PC-3 (cell line): ENCODE measurements at regions not wholly inside any gene's neighbourhood (a gene's known extent, or its start where the extent isn't known, plus 50 kb on each side); places are given as distances from the start of the nearest gene placed in this dataset.

Source experiments
- ATAC-seq: fragments of 200-7000 bp; cut with Tn5 transposase; 2 replicates; pipeline ENCODE4 v1.9.1; 2020; ENCODE audit warnings: mild to moderate bottlenecking, moderate library complexity
- BruUV-seq: library from RNA; stranded (reverse); fragments of 400-500 nt; replicated peaks from 2 replicates; lab custom pipeline; 2021; lab: Mats Ljungman, UMichigan
- CTCF ChIA-PET: fragments of 300-600 bp; sonication (Branson Sonifier 250); formaldehyde crosslinking; loops from one replicate; lab custom pipeline; 2022; ENCODE audit warnings: antibody characterized with exemption; lab: Charles Lee
- POLR2A ChIA-PET: fragments of 300-600 bp; sonication (Branson Sonifier 250); formaldehyde crosslinking; loops from one replicate; lab custom pipeline; 2022; ENCODE audit warnings: antibody characterized with exemption; ENCODE audit not compliant: unreplicated experiment; lab: Charles Lee
- DNase-seq: peaks from one replicate; pipeline ENCODE4 v3.0.0-alpha.2; 2015
- H2AFZ ChIP-seq: fragments of 300-600 bp; sonication (generic); 2 replicates; pipeline ENCODE4 v1.6.0; 2016; ENCODE audit warnings: antibody characterized with exemption, low read length
- H3F3A ChIP-seq: fragments of 300-600 bp; sonication (generic); one replicate; pipeline ENCODE4 v1.6.0; 2017; ENCODE audit warnings: antibody characterized with exemption, low read length, control low read depth, mild to moderate bottlenecking; ENCODE audit not compliant: unreplicated experiment
- H3K27ac ChIP-seq: fragments of 300-600 bp; sonication (generic); 2 replicates; pipeline ENCODE4 v1.5.1; 2016; ENCODE audit warnings: mild to moderate bottlenecking, low read length
- H3K27me3 ChIP-seq: fragments of 300-600 bp; sonication (generic); 2 replicates; pipeline ENCODE4 v1.6.1; 2016; ENCODE audit warnings: low read length, mixed read lengths
- H3K36me3 ChIP-seq: fragments of 300-600 bp; sonication (generic); 2 replicates; pipeline ENCODE4 v1.6.1; 2016; ENCODE audit warnings: low read depth, mixed run types, low read length, mixed read lengths
- H3K4me1 ChIP-seq: fragments of 300-600 bp; sonication (generic); 2 replicates; pipeline ENCODE4 v1.5.1; 2016; ENCODE audit warnings: low read length; ENCODE audit not compliant: insufficient read depth
- H3K4me2 ChIP-seq: fragments of 300-600 bp; sonication (generic); 2 replicates; pipeline ENCODE4 v1.6.0; 2016; ENCODE audit warnings: low read length
- H3K4me3 ChIP-seq: fragments of 300-600 bp; sonication (generic); 2 replicates; pipeline ENCODE4 v1.5.1; 2016; ENCODE audit warnings: mild to moderate bottlenecking, low read length, mixed read lengths
- H3K79me2 ChIP-seq: fragments of 300-600 bp; sonication (generic); 2 replicates; pipeline ENCODE4 v1.6.1; 2017; ENCODE audit warnings: low read length, mixed read lengths
- H3K9ac ChIP-seq: fragments of 300-600 bp; sonication (generic); 2 replicates; pipeline ENCODE4 v1.6.0; 2016; ENCODE audit warnings: mild to moderate bottlenecking, low read length
- H3K9me2 ChIP-seq: fragments of 300-600 bp; sonication (generic); replicated peaks from 2 replicates; pipeline ENCODE4 v1.6.1; 2016; ENCODE audit warnings: mixed run types, low read length, mixed read lengths
- H3K9me3 ChIP-seq: fragments of 300-600 bp; sonication (generic); 2 replicates; pipeline ENCODE4 v1.6.1; 2016; ENCODE audit warnings: low read length, mixed read lengths
- H4K20me1 ChIP-seq: fragments of 300-600 bp; sonication (generic); 2 replicates; pipeline ENCODE4 v1.6.1; 2016; ENCODE audit warnings: low read length, mixed read lengths
- EZH2 ChIP-seq: fragments of 300-600 bp; sonication (generic); IDR thresholded peaks from one replicate; pipeline ENCODE4 v1.6.1; 2017; ENCODE audit warnings: antibody characterized with exemption, mild to moderate bottlenecking, low read length; ENCODE audit not compliant: unreplicated experiment
- EZH2phosphoT487 ChIP-seq: fragments of 300-600 bp; sonication (generic); IDR thresholded peaks from 2 replicates; pipeline ENCODE4 v1.6.1; 2018; ENCODE audit warnings: mild to moderate bottlenecking, antibody characterized with exemption, low read length, borderline replicate concordance
- intact Hi-C: fragments of 100-400 bp; cut with micrococcal nuclease; formaldehyde crosslinking; loops from 2 replicates; pipeline ENCODE4 v1.9.0; 2023
- TF ChIP-seq, protein P1 (sequence below): fragments of 300-600 bp; sonication (generic); conservative IDR thresholded peaks from 2 replicates; pipeline ENCODE4 v1.5.1; 2017; ENCODE audit warnings: antibody characterized with exemption, low read depth, mild to moderate bottlenecking, low read length

DNA sequence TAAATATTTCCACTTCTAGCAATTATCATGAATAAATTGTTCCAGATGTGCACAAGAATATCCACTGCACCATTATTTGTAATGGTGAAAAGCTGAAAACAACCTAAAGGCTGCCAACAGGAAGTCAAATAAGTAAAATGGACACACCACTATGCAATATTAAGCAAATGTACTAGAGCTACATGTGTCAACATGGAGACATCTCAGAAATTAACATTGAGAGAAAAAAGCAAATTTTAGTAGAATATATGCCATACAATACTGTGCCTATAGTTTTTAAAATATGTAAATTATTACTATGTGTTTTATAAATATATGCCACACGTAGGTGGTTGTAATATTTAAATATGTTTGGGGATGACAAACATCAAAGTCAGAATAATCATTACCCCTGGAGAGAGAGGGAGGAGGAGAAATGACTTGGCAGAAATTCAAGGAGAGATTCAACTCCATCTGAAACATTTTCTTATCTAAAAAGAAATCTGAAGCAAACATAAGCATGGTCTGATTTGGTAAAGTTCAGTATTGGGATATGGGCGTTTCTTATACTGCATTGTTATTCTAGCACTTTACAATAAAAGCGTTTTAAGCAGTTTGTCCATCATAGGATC, 475.5 kb downstream of the QKI start:
- ATAC-seq = no peak
- Histone ChIP-seq H3K4me3 (no peak overlapping the region), H3K27ac (no peak overlapping the region), H3K9me3 (no peaks in the 10 kb centered on the region), H3K79me2 (no peaks in the 10 kb centered on the region), H3K36me3 (no peaks in the 10 kb centered on the region), H3K9ac (no peak overlapping the region), H3K27me3 (no peaks in the 10 kb centered on the region), H3K4me1 (no peaks in the 10 kb centered on the region), H3F3A (no peaks in the 10 kb centered on the region), H4K20me1 (no peaks in the 10 kb centered on the region), H2AFZ (no peak overlapping the region), H3K4me2 (no peak overlapping the region), H3K9me2 (no peaks in the 10 kb centered on the region)
- ChIA-PET POLR2A (no interaction called here), CTCF (no interaction called here)
- TF ChIP-seq EZH2phosphoT487 (no peak), EZH2 (no peak)
- TF ChIP-seq, protein P1, sequence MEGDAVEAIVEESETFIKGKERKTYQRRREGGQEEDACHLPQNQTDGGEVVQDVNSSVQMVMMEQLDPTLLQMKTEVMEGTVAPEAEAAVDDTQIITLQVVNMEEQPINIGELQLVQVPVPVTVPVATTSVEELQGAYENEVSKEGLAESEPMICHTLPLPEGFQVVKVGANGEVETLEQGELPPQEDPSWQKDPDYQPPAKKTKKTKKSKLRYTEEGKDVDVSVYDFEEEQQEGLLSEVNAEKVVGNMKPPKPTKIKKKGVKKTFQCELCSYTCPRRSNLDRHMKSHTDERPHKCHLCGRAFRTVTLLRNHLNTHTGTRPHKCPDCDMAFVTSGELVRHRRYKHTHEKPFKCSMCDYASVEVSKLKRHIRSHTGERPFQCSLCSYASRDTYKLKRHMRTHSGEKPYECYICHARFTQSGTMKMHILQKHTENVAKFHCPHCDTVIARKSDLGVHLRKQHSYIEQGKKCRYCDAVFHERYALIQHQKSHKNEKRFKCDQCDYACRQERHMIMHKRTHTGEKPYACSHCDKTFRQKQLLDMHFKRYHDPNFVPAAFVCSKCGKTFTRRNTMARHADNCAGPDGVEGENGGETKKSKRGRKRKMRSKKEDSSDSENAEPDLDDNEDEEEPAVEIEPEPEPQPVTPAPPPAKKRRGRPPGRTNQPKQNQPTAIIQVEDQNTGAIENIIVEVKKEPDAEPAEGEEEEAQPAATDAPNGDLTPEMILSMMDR = no peak
- no TSS peak for BruUV-seq
- intact Hi-C loops = no loop called here
- no peak for DNase-seq

DNA sequence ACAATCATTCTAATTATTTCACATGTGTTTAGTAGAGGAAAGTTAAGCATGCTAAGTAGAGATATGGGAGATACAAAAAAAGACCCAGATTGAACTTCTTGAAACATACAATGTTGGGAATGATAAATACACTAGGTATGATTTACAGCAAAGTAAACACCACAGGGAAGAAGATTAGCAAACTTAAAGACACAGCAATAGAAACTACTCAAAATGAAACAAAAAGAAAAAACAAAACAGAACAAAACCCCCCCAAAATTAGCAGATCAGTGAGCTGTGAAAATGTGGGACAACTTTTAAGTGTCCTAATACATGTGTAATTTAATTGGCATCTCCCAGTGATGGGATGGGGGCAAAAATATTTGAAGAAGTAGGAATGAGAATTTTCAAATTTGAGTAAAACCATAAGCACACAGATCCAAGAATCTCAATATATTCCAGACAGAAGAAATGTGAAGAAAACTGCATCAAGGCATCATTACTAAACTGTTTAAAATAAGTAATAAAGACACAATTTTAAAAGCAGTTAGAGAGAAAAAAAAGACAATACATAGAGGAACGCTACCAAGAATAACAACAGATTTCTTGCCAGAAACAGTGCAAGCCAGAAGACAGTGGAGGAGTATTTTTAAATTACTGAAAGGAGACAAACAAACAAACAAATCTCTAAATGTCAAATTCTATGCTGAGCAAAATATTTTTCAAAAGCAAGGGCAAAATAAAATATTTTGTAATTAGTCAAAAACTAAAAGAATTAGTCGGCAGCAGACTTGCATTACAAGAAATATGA, 473.7 kb downstream of the QKI start:
- Histone ChIP-seq H3F3A (no peaks in the 10 kb centered on the region), H4K20me1 (no peaks in the 10 kb centered on the region), H3K4me1 (no peaks in the 10 kb centered on the region), H3K79me2 (no peaks in the 10 kb centered on the region), H3K9me3 (no peaks in the 10 kb centered on the region), H3K4me3 (no peak overlapping the region), H3K36me3 (no peaks in the 10 kb centered on the region), H2AFZ (no peak overlapping the region), H3K4me2 (no peak overlapping the region), H3K27ac (no peak overlapping the region), H3K9me2 (no peaks in the 10 kb centered on the region), H3K9ac (no peak overlapping the region), H3K27me3 (no peaks in the 10 kb centered on the region)
- BruUV-seq = no TSS peak
- intact Hi-C loops = no loop called here
- POLR2A ChIA-PET = no interaction called here
- CTCF ChIA-PET = no interaction called here
- ATAC-seq (no peak), DNase-seq (no peak)
- no peak for TF ChIP-seq EZH2
- no peak for TF ChIP-seq EZH2phosphoT487
- TF ChIP-seq, protein P1 = no peak

DNA sequence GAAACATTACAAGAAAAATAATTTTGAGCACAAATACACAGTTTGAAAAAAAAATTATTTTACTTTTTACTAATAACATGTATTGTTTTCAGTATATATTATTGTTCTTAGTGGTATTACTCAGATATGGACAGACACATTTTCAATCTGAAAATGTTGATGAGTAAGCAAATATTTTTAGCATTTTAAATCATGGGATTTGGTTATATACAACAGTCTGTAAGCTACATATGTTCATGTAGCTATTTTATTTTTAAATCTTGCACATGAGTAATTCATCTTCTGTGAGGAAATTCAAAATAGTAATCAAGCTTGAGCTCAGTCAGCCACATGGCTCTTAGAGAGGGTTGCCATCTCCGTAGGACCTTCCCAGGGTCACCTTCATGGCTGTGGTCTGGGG, 471.9 kb downstream of the QKI start:
- no peaks in the 10 kb centered on the region for H3K9me2 ChIP-seq
- DNase-seq = no peak
- no peak overlapping the region for H3K27ac ChIP-seq
- no peaks in the 10 kb centered on the region for H3K9me3 ChIP-seq
- no peaks in the 10 kb centered on the region for H3K4me1 ChIP-seq
- no peak for TF ChIP-seq EZH2
- TF ChIP-seq, protein P1 = no peak
- no peak for TF ChIP-seq EZH2phosphoT487
- no peaks in the 10 kb centered on the region for H3K79me2 ChIP-seq
- CTCF ChIA-PET = no interaction called here
- no peaks in the 10 kb centered on the region for H3K27me3 ChIP-seq
- H3F3A ChIP-seq = no peaks in the 10 kb centered on the region
- no TSS peak for BruUV-seq
- H4K20me1 ChIP-seq = no peaks in the 10 kb centered on the region
- H3K4me2 ChIP-seq = no peak overlapping the region
- no peaks in the 10 kb centered on the region for H3K36me3 ChIP-seq
- H3K9ac ChIP-seq = no peak overlapping the region
- POLR2A ChIA-PET = no interaction called here
- no peak overlapping the region for H2AFZ ChIP-seq
- intact Hi-C loops = no loop called here
- no peak for ATAC-seq
- no peak overlapping the region for H3K4me3 ChIP-seq
